GM19328 (cell line): ENCODE measurements at regions not wholly inside any gene's neighbourhood (a gene's known extent, or its start where the extent isn't known, plus 50 kb on each side); places are given as distances from the start of the nearest gene placed in this dataset.
"Not testable (repeated sequence)": the region's sequence is repeated elsewhere in the genome, so short reads cannot be mapped to it uniquely, and the experiment has no call there.

Source experiments
- ATAC-seq: cut with Tn5 transposase; IDR thresholded peaks from one replicate; pipeline ENCODE4 v1.9.1; 2021; ENCODE audit warnings: mild to moderate bottlenecking, moderate library complexity; ENCODE audit not compliant: unreplicated experiment

GRCh38 chr3:177905173-177906125 lies 630.8 kb upstream of the KCNMB2 start:
- ATAC-seq: no peak

- ATAC-seq: no peak
Measured at GRCh38 chr3:177906126-177906511, 630.1 kb upstream of the KCNMB2 start.

- no peak for ATAC-seq
Measured at GRCh38 chr3:177906578-177907229, 629.5 kb upstream of the KCNMB2 start.

- not testable (repeated sequence) for ATAC-seq
Measured at GRCh38 chr3:177909530-177909929, 626.7 kb upstream of the KCNMB2 start.

GRCh38 chr3:177914224-177914623 lies 622.0 kb upstream of the KCNMB2 start:
- no peak for ATAC-seq

- no peak for ATAC-seq
Measured at GRCh38 chr3:177916461-177916860, 619.8 kb upstream of the KCNMB2 start.

- ATAC-seq: no peak
Measured at GRCh38 chr3:177917234-177917861, 618.9 kb upstream of the KCNMB2 start.

GRCh38 chr3:177921153-177921552 lies 615.1 kb upstream of the KCNMB2 start:
- ATAC-seq: no peak

- no peak for ATAC-seq
Measured at GRCh38 chr3:177924261-177924660, 612.0 kb upstream of the KCNMB2 start.

GRCh38 chr3:177928172-177928873 lies 607.9 kb upstream of the KCNMB2 start:
- no peak for ATAC-seq

GRCh38 chr3:177929310-177929709 lies 606.9 kb upstream of the KCNMB2 start:
- no peak for ATAC-seq

- no peak for ATAC-seq
Measured at GRCh38 chr3:177930771-177931170, 605.5 kb upstream of the KCNMB2 start.

GRCh38 chr3:177931346-177931745 lies 604.9 kb upstream of the KCNMB2 start:
- ATAC-seq: no peak

- ATAC-seq: no peak
Measured at GRCh38 chr3:177932346-177932745, 603.9 kb upstream of the KCNMB2 start.

GRCh38 chr3:177932750-177933660 lies 603.2 kb upstream of the KCNMB2 start:
- ATAC-seq: no peak

GRCh38 chr3:177934001-177934891 lies 602.0 kb upstream of the KCNMB2 start:
- ATAC-seq: no peak

- ATAC-seq: no peak
Measured at GRCh38 chr3:177935047-177935446, 601.2 kb upstream of the KCNMB2 start.

GRCh38 chr3:177936721-177937120 lies 599.5 kb upstream of the KCNMB2 start:
- ATAC-seq: no peak

GRCh38 chr3:177942911-177943310 lies 593.3 kb upstream of the KCNMB2 start:
- ATAC-seq: no peak
